ENCODE measurements at regions not wholly inside any gene's neighbourhood (a gene's known extent, or its start where the extent isn't known, plus 50 kb on each side); places are given as distances from the start of the nearest gene placed in this dataset.

GRCh38 chr6:49070411-49070810 lies 392.6 kb downstream of the MMUT start:
- Mint-ChIP-seq H3K4me3 (no peak overlapping the region), H3K9me3 (peaks cover 9% of the 10 kb centered on the region), H3K27ac (no peak overlapping the region), H3K36me3 (no peaks in the 10 kb centered on the region), H3K4me1 (ENCODE audit: low read depth) (no peaks in the 10 kb centered on the region), H3K27me3 (no peaks in the 10 kb centered on the region)
- intact Hi-C loops (cut with micrococcal nuclease), result no loop called here
- DNase-seq, result no peak
- ChIA-PET CTCF (no interaction called here), POLR2A (no interaction called here)

GRCh38 chr6:49054311-49054710 lies 408.7 kb downstream of the MMUT start:
- Mint-ChIP-seq H3K36me3 (no peaks in the 10 kb centered on the region), H3K4me3 (no peak overlapping the region), H3K27ac (no peak overlapping the region), H3K9me3 (peaks cover 5% of the 10 kb centered on the region), H3K4me1 (ENCODE audit: low read depth) (no peaks in the 10 kb centered on the region), H3K27me3 (no peaks in the 10 kb centered on the region)
- no peak for DNase-seq
- intact Hi-C loops (cut with micrococcal nuclease), result no loop called here
- ChIA-PET POLR2A (no interaction called here), CTCF (no interaction called here)

GRCh38 chr6:49052901-49053300 lies 410.2 kb downstream of the MMUT start:
- POLR2A ChIA-PET, result no interaction called here
- H3K4me1 Mint-ChIP-seq (ENCODE audit: low read depth), result no peaks in the 10 kb centered on the region
- no peak overlapping the region for H3K4me3 Mint-ChIP-seq
- no peaks in the 10 kb centered on the region for H3K27me3 Mint-ChIP-seq
- CTCF ChIA-PET, result no interaction called here
- no peaks in the 10 kb centered on the region for H3K36me3 Mint-ChIP-seq
- no peak for DNase-seq
- peaks cover 5% of the 10 kb centered on the region for H3K9me3 Mint-ChIP-seq
- no peak overlapping the region for H3K27ac Mint-ChIP-seq
- intact Hi-C loops (cut with micrococcal nuclease), result no loop called here

DNA sequence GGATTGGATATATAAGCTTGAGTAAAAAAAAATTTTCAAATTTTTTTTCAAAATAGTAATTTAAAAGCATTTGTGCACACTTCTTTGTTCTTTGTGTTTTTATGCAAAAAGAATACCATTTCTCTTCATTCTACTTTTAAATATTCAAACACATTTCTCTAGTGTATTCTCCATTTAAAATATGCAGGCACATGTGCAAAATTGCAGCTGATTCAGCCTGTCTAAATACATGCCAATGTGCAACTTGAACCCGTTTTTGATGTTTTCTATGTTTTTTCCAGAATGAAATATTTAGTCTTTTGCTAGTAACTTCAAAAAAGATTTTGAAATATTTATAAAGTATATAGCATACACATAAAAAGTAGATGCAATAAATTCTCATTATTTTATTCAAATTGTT lies 411.8 kb downstream of the MMUT start:
- peaks cover 7% of the 10 kb centered on the region for H3K9me3 Mint-ChIP-seq
- no peak for DNase-seq
- H3K36me3 Mint-ChIP-seq, result no peaks in the 10 kb centered on the region
- no peak overlapping the region for H3K27ac Mint-ChIP-seq
- CTCF ChIA-PET, result no interaction called here
- intact Hi-C loops (cut with micrococcal nuclease), result no loop called here
- H3K4me1 Mint-ChIP-seq (ENCODE audit: low read depth), result no peaks in the 10 kb centered on the region
- POLR2A ChIA-PET, result no interaction called here
- H3K4me3 Mint-ChIP-seq, result no peak overlapping the region
- no peaks in the 10 kb centered on the region for H3K27me3 Mint-ChIP-seq

GRCh38 chr6:49050584-49050983 lies 412.5 kb downstream of the MMUT start:
- ChIA-PET CTCF (no interaction called here), POLR2A (no interaction called here)
- no peaks in the 10 kb centered on the region for H3K4me1 Mint-ChIP-seq (ENCODE audit: low read depth)
- no peak overlapping the region for H3K4me3 Mint-ChIP-seq
- H3K36me3 Mint-ChIP-seq, result no peaks in the 10 kb centered on the region
- intact Hi-C loops (cut with micrococcal nuclease), result no loop called here
- peaks cover 7% of the 10 kb centered on the region for H3K9me3 Mint-ChIP-seq
- no peak overlapping the region for H3K27ac Mint-ChIP-seq
- DNase-seq, result no peak
- no peaks in the 10 kb centered on the region for H3K27me3 Mint-ChIP-seq

- Mint-ChIP-seq H3K4me1 (ENCODE audit: low read depth) (no peaks in the 10 kb centered on the region), H3K4me3 (no peak overlapping the region), H3K27ac (no peak overlapping the region), H3K36me3 (no peaks in the 10 kb centered on the region), H3K9me3 (peaks cover 7% of the 10 kb centered on the region), H3K27me3 (no peaks in the 10 kb centered on the region)
- POLR2A ChIA-PET, result no interaction called here
- intact Hi-C loops (cut with micrococcal nuclease), result no loop called here
- CTCF ChIA-PET, result no interaction called here
- no peak for DNase-seq
Observed at GRCh38 chr6:49038294-49038822, 424.7 kb downstream of the MMUT start.

DNA sequence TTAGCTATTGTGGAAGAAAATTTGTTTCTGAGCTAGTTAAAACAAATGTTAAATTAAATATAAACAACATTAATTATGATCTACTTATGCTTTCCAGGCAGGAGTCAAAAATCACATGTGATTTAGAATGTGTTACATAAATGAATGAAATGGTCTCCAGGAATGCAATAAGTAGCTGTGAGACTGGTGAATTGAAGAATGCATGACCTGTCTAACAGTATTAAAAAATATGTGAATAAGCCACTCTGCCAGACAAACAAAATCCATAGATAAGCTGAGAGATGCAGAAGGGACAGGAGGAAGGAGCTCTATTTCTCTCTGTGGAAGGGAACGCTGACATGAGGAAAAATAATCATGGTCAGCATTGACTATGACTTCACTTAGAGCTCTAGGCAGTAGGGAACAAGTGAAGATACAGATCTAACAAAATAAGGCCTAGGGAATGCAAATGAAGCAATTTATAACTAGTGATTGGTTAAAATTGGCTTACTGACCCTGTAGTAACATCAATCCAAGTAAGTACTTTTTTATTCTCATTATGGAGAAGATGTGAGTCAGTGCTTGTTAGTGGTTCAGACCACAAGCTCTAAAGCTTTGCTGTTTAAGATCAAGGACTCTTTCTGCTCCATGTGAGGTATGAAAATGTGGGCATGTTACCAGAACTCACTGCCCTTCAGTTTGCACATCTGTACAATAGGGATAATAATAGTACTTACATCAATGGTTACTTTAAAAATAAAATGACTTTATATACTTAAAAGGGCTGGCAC lies 432.6 kb downstream of the MMUT start:
- Mint-ChIP-seq H3K36me3 (no peaks in the 10 kb centered on the region), H3K4me3 (no peak overlapping the region), H3K27ac (no peak overlapping the region), H3K4me1 (ENCODE audit: low read depth) (no peaks in the 10 kb centered on the region), H3K27me3 (no peaks in the 10 kb centered on the region), H3K9me3 (peaks cover 2% of the 10 kb centered on the region)
- POLR2A ChIA-PET, result no interaction called here
- no peak for DNase-seq
- intact Hi-C loops (cut with micrococcal nuclease), result no loop called here
- CTCF ChIA-PET, result no interaction called here

DNA sequence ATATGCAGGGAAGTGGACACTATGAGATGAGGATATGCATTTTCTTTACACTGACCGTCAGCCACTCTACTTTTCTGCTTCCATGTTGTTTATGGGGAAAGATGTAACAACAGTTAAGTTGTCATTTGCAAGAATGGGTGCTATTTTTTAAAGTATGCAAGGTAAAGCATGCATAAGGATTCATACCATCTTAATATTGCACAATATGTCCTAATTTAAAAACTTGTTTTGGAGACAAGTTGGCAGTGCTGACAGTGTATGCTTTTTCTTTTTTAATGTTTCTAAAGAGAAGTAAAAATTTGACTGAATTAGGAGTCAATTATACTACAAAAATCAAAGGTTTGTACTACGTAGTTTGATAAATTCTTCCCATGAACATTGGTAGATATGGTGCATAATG lies 435.4 kb downstream of the MMUT start:
- H3K4me1 Mint-ChIP-seq (ENCODE audit: low read depth), result no peaks in the 10 kb centered on the region
- no peaks in the 10 kb centered on the region for H3K27me3 Mint-ChIP-seq
- H3K27ac Mint-ChIP-seq, result no peak overlapping the region
- POLR2A ChIA-PET, result no interaction called here
- H3K36me3 Mint-ChIP-seq, result no peaks in the 10 kb centered on the region
- DNase-seq, result no peak
- H3K9me3 Mint-ChIP-seq, result peaks cover 8% of the 10 kb centered on the region
- intact Hi-C loops (cut with micrococcal nuclease), result no loop called here
- no peak overlapping the region for H3K4me3 Mint-ChIP-seq
- CTCF ChIA-PET, result no interaction called here

DNA sequence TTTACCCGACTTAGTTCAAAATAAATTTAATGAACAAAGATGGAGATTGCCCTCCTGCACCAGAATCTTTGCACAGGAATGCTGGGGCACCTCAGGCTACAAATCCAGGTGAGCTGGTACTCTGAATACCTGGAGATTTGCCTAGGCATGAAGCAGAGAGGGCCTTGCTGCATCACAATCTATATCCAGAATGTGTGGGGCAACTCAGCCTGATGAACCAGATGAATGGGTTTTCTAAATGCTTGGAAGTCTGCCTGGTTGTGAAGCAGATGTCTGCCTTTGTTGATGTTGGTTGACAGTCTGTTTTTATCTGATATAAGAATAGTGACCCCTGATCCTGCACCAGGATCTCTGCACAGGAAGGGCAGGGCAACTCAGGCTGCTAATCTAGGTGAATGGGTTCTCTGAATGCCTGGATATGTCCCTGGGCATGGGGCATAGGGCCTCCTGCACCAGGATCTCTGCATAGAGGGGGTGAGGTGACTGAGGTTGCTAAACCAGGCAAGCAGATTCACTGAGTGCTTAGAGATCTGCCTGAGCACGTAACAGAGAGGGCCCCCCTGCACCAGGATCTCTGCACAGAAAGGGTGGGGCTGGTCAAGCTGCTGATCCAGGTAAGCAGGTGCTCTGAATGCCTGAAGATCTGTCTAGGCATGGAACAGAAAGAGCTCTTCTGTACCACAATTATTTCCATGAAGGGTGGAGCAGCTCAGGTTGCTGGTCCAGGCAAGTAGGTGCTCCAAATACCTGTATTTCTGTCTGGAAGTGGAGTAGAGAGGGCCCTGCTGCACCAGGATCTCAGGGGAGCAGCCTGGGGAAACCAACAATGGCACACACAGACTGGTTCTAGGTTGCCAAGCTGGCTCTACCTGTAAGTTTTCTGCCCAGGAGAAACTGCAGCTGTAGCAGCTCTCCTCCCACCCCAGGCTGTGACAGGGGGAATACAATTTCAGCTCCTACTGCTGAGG lies 437.5 kb downstream of the MMUT start:
- CTCF ChIA-PET, result no interaction called here
- no peak overlapping the region for H3K27ac Mint-ChIP-seq
- peaks cover 12% of the 10 kb centered on the region for H3K9me3 Mint-ChIP-seq
- H3K4me3 Mint-ChIP-seq, result no peak overlapping the region
- POLR2A ChIA-PET, result no interaction called here
- intact Hi-C loops (cut with micrococcal nuclease), result no loop called here
- no peaks in the 10 kb centered on the region for H3K27me3 Mint-ChIP-seq
- DNase-seq, result no peak
- H3K36me3 Mint-ChIP-seq, result no peaks in the 10 kb centered on the region
- H3K4me1 Mint-ChIP-seq (ENCODE audit: low read depth), result no peaks in the 10 kb centered on the region

GRCh38 chr6:49004801-49005200 lies 458.3 kb downstream of the MMUT start:
- Mint-ChIP-seq H3K4me1 (ENCODE audit: low read depth) (no peaks in the 10 kb centered on the region), H3K27ac (no peak overlapping the region), H3K27me3 (no peaks in the 10 kb centered on the region), H3K9me3 (peaks cover 11% of the 10 kb centered on the region), H3K4me3 (no peak overlapping the region), H3K36me3 (no peaks in the 10 kb centered on the region)
- ChIA-PET POLR2A (no interaction called here), CTCF (no interaction called here)
- intact Hi-C loops (cut with micrococcal nuclease), result no loop called here
- no peak for DNase-seq

- H3K36me3 Mint-ChIP-seq, result no peaks in the 10 kb centered on the region
- intact Hi-C loops (cut with micrococcal nuclease), result no loop called here
- no peak for DNase-seq
- ChIA-PET POLR2A (no interaction called here), CTCF (no interaction called here)
- H3K27ac Mint-ChIP-seq, result no peak overlapping the region
- no peaks in the 10 kb centered on the region for H3K4me1 Mint-ChIP-seq (ENCODE audit: low read depth)
- H3K4me3 Mint-ChIP-seq, result no peak overlapping the region
- no peaks in the 10 kb centered on the region for H3K27me3 Mint-ChIP-seq
- H3K9me3 Mint-ChIP-seq, result peaks cover 8% of the 10 kb centered on the region
Observed at GRCh38 chr6:49003348-49003747, 459.7 kb downstream of the MMUT start.

GRCh38 chr6:49001856-49002541 lies 461.1 kb downstream of the MMUT start:
- Mint-ChIP-seq H3K4me1 (ENCODE audit: low read depth) (no peaks in the 10 kb centered on the region), H3K27me3 (no peaks in the 10 kb centered on the region), H3K36me3 (no peaks in the 10 kb centered on the region), H3K4me3 (no peak overlapping the region), H3K27ac (no peak overlapping the region), H3K9me3 (peaks cover 5% of the 10 kb centered on the region)
- DNase-seq, result no peak
- ChIA-PET POLR2A (no interaction called here), CTCF (no interaction called here)
- intact Hi-C loops (cut with micrococcal nuclease), result no loop called here
